SK-N-MC (cell line): ENCODE measurements at regions not wholly inside any gene's neighbourhood (a gene's known extent, or its start where the extent isn't known, plus 50 kb on each side); places are given as distances from the start of the nearest gene placed in this dataset.

Source experiments
- EZH2 ChIP-seq: fragments of 200-600 bp; sonication (generic); IDR thresholded peaks from one replicate; pipeline ENCODE4 v1.6.1; 2017; ENCODE audit warnings: antibody characterized with exemption
- POLR2AphosphoS5 ChIP-seq: IDR thresholded peaks from 2 replicates; pipeline ENCODE4 v1.6.1; 2012; ENCODE audit warnings: mild to moderate bottlenecking, low read depth, low read length, borderline replicate concordance

GRCh38 chr1:208513799-208514198 is 269.6 kb upstream of the PLXNA2 start:
- TF ChIP-seq EZH2, result no peak
- TF ChIP-seq POLR2AphosphoS5, result no peak
